Muscle of leg (tissue), 3 donors: ENCODE measurements at regions not wholly inside any gene's neighbourhood (a gene's known extent, or its start where the extent isn't known, plus 50 kb on each side); places are given as distances from the start of the nearest gene placed in this dataset.
"Not testable (repeated sequence)": the region's sequence is repeated elsewhere in the genome, so short reads cannot be mapped to it uniquely, and the experiment has no call there.

Experiments
- DNase-seq: peaks from one replicate; pipeline ENCODE4 v3.0.0; 2013
- H3K27ac ChIP-seq: one replicate; pipeline ENCODE4 v1.5.1; 2013; ENCODE audit warnings: mild to moderate bottlenecking, low read length, control low read depth
- H3K27me3 ChIP-seq: one replicate; pipeline ENCODE4 v1.6.1; 2013; ENCODE audit warnings: low read length; ENCODE audit not compliant: control insufficient read depth, insufficient read depth
- H3K36me3 ChIP-seq: one replicate; pipeline ENCODE4 v1.6.1; 2013; ENCODE audit warnings: low read length; ENCODE audit not compliant: control insufficient read depth, insufficient read depth
- H3K4me1 ChIP-seq: one replicate; pipeline ENCODE4 v1.6.1; 2013; ENCODE audit warnings: low read length; ENCODE audit not compliant: control insufficient read depth, insufficient read depth
- H3K4me3 ChIP-seq: one replicate; pipeline ENCODE4 v1.5.1; 2013; ENCODE audit warnings: low read length, control low read depth
- H3K9me3 ChIP-seq: replicated peaks from 2 replicates; pipeline ENCODE4 v1.6.1; 2013; ENCODE audit warnings: low read depth, low read length; ENCODE audit not compliant: control insufficient read depth
- WGBS: methylation state at CpG from one replicate; pipeline ENCODE4 v1.1.5; 2013; ENCODE audit warnings: missing lambda C conversion rate; ENCODE audit not compliant: insufficient coverage; 5-methylcytosine and 5-hydroxymethylcytosine counted together

GRCh38 chr21:20215959-20216358 lies 782.2 kb upstream of the NCAM2 start:
- DNase-seq = no peak
- WGBS = 91% methylated on average over 4 of the region's 6 CpGs

GRCh38 chr21:20220586-20220985 lies 777.6 kb upstream of the NCAM2 start:
- no peak overlapping the region for H3K27ac ChIP-seq
- no peaks in the 10 kb centered on the region for H3K36me3 ChIP-seq
- no peaks in the 10 kb centered on the region for H3K27me3 ChIP-seq
- H3K4me1 ChIP-seq = no peaks in the 10 kb centered on the region
- no peak overlapping the region for H3K4me3 ChIP-seq
- DNase-seq = no peak
- H3K9me3 ChIP-seq = no peaks in the 10 kb centered on the region

More at GRCh38 chr21:20215959-20216358, 782.2 kb upstream of the NCAM2 start:
- Histone ChIP-seq H3K9me3 (peaks cover 2% of the 10 kb centered on the region), H3K4me1 (no peaks in the 10 kb centered on the region), H3K36me3 (no peaks in the 10 kb centered on the region), H3K4me3 (no peak overlapping the region), H3K27ac (no peak overlapping the region), H3K27me3 (no peaks in the 10 kb centered on the region)

- H3K36me3 ChIP-seq, DNase-seq, H3K27ac ChIP-seq, H3K27me3 ChIP-seq, H3K9me3 ChIP-seq, H3K4me1 ChIP-seq, H3K4me3 ChIP-seq: not testable (repeated sequence)
- 94% methylated on average over 5 of the region's 12 CpGs for WGBS
Measured at GRCh38 chr21:20221981-20222380, 776.2 kb upstream of the NCAM2 start.

GRCh38 chr21:20236649-20237048 lies 761.6 kb upstream of the NCAM2 start:
- H3K9me3 ChIP-seq, DNase-seq, H3K36me3 ChIP-seq, H3K4me3 ChIP-seq, H3K4me1 ChIP-seq, H3K27ac ChIP-seq, H3K27me3 ChIP-seq: not testable (repeated sequence)
- WGBS = no CpG with 5 or more reads among the region's 1 CpG

GRCh38 chr21:20249401-20249800 lies 748.8 kb upstream of the NCAM2 start:
- Histone ChIP-seq H3K36me3 (no peaks in the 10 kb centered on the region), H3K27me3 (no peaks in the 10 kb centered on the region), H3K9me3 (no peaks in the 10 kb centered on the region), H3K27ac (no peak overlapping the region), H3K4me3 (no peak overlapping the region), H3K4me1 (no peaks in the 10 kb centered on the region)
- no peak for DNase-seq
- no CpG with 5 or more reads among the region's 1 CpG for WGBS

- WGBS = no CpG with 5 or more reads among the region's 3 CpGs
- no peak overlapping the region for H3K4me3 ChIP-seq
- DNase-seq = no peak
- no peaks in the 10 kb centered on the region for H3K36me3 ChIP-seq
- no peaks in the 10 kb centered on the region for H3K9me3 ChIP-seq
- H3K27me3 ChIP-seq = no peaks in the 10 kb centered on the region
- no peaks in the 10 kb centered on the region for H3K4me1 ChIP-seq
- H3K27ac ChIP-seq = no peak overlapping the region
Measured at GRCh38 chr21:20250337-20250736, 747.9 kb upstream of the NCAM2 start.

GRCh38 chr21:20253261-20253660 lies 744.9 kb upstream of the NCAM2 start:
- Histone ChIP-seq H3K36me3 (no peaks in the 10 kb centered on the region), H3K4me3 (no peak overlapping the region), H3K9me3 (no peaks in the 10 kb centered on the region), H3K4me1 (no peaks in the 10 kb centered on the region), H3K27me3 (no peaks in the 10 kb centered on the region), H3K27ac (no peak overlapping the region)
- WGBS = no CpG with 5 or more reads among the region's 3 CpGs
- DNase-seq = no peak

- Histone ChIP-seq H3K4me3 (no peak overlapping the region), H3K4me1 (no peaks in the 10 kb centered on the region), H3K9me3 (no peaks in the 10 kb centered on the region), H3K36me3 (no peaks in the 10 kb centered on the region), H3K27me3 (no peaks in the 10 kb centered on the region), H3K27ac (no peak overlapping the region)
- no CpG with 5 or more reads among the region's 4 CpGs for WGBS
- DNase-seq = no peak
Measured at GRCh38 chr21:20254964-20255363, 743.2 kb upstream of the NCAM2 start.

- no peaks in the 10 kb centered on the region for H3K4me1 ChIP-seq
- H3K27me3 ChIP-seq = no peaks in the 10 kb centered on the region
- no CpG with 5 or more reads among the region's 4 CpGs for WGBS
- H3K4me3 ChIP-seq = no peak overlapping the region
- no peak overlapping the region for H3K27ac ChIP-seq
- no peak for DNase-seq
- H3K36me3 ChIP-seq = no peaks in the 10 kb centered on the region
- no peaks in the 10 kb centered on the region for H3K9me3 ChIP-seq
Measured at GRCh38 chr21:20257052-20257740, 741.0 kb upstream of the NCAM2 start.

GRCh38 chr21:20258542-20258941 lies 739.7 kb upstream of the NCAM2 start:
- H3K4me1 ChIP-seq = no peaks in the 10 kb centered on the region
- DNase-seq = no peak
- H3K36me3 ChIP-seq = no peaks in the 10 kb centered on the region
- no peaks in the 10 kb centered on the region for H3K9me3 ChIP-seq
- H3K4me3 ChIP-seq = no peak overlapping the region
- H3K27me3 ChIP-seq = no peaks in the 10 kb centered on the region
- no CpG with 5 or more reads among the region's 2 CpGs for WGBS
- H3K27ac ChIP-seq = no peak overlapping the region
